Neural cell (in vitro differentiated cells): ENCODE measurements at regions not wholly inside any gene's neighbourhood (a gene's known extent, or its start where the extent isn't known, plus 50 kb on each side); places are given as distances from the start of the nearest gene placed in this dataset.

Source experiments
- H2AFZ ChIP-seq: fragments of 200-600, 300-800 bp; sonication (generic), shearing (Covaris generic); 2 replicates; pipeline ENCODE4 v1.6.0; 2014; ENCODE audit warnings: low read depth, mild to moderate bottlenecking, antibody characterized with exemption, low read length, moderate library complexity
- H3F3A ChIP-seq: fragments of 200-600 bp; shearing (Covaris generic); 2 replicates; pipeline ENCODE4 v1.6.1; 2016; ENCODE audit warnings: mild to moderate bottlenecking, moderate library complexity, mixed read lengths, antibody characterized with exemption, low read length; ENCODE audit not compliant: insufficient read depth, poor library complexity, severe bottlenecking
- H3K27ac ChIP-seq: fragments of 200-600, 300-800 bp; sonication (generic), shearing (Covaris generic); 2 replicates; pipeline ENCODE4 v1.5.1; 2014; ENCODE audit warnings: mild to moderate bottlenecking, low read length, moderate library complexity
- H3K27me3 ChIP-seq: fragments of 300-800, 200-600 bp; sonication (generic), shearing (Covaris generic); 2 replicates; pipeline ENCODE4 v1.6.0; 2014; ENCODE audit warnings: mild to moderate bottlenecking, low read depth, low read length, moderate library complexity; ENCODE audit not compliant: insufficient read depth
- H3K36me3 ChIP-seq: fragments of 300-800, 200-600 bp; sonication (generic), shearing (Covaris generic); 2 replicates; pipeline ENCODE4 v1.5.1; 2014; ENCODE audit warnings: mild to moderate bottlenecking, antibody characterized with exemption, low read length, moderate library complexity; ENCODE audit not compliant: insufficient read depth
- H3K4me2 ChIP-seq: fragments of 300-800, 200-600 bp; sonication (generic), shearing (Covaris generic); 2 replicates; pipeline ENCODE4 v1.6.0; 2014; ENCODE audit warnings: mild to moderate bottlenecking, low read length
- H3K4me3 ChIP-seq: fragments of 300-800, 200-600 bp; sonication (generic), shearing (Covaris generic); 2 replicates; pipeline ENCODE4 v1.5.1; 2014; ENCODE audit warnings: mild to moderate bottlenecking, low read length, moderate library complexity
- H3K79me2 ChIP-seq: fragments of 200-600 bp; shearing (Covaris generic); replicated peaks from 2 replicates; pipeline ENCODE4 v1.6.0; 2014; ENCODE audit warnings: mild to moderate bottlenecking, low read length, moderate library complexity; ENCODE audit not compliant: insufficient read depth
- H3K9ac ChIP-seq: fragments of 300-800, 200-600 bp; sonication (generic), shearing (Covaris generic); 2 replicates; pipeline ENCODE4 v1.6.1; 2016; ENCODE audit warnings: mild to moderate bottlenecking, low read length, mixed read lengths
- H3K9me2 ChIP-seq: fragments of 200-600 bp; shearing (Covaris generic); 2 replicates; pipeline ENCODE4 v1.6.1; 2016; ENCODE audit warnings: mild to moderate bottlenecking, low read length, mixed read lengths; ENCODE audit not compliant: insufficient read depth
- H3K9me3 ChIP-seq: fragments of 200-600, 300-800 bp; sonication (generic), shearing (Covaris generic); 2 replicates; pipeline ENCODE4 v1.6.1; 2016; ENCODE audit warnings: mild to moderate bottlenecking, mixed run types, low read length, moderate library complexity, mixed read lengths
- H4K20me1 ChIP-seq: fragments of 200-600 bp; shearing (Covaris generic); 2 replicates; pipeline ENCODE4 v1.6.1; 2016; ENCODE audit warnings: mild to moderate bottlenecking, mixed run types; ENCODE audit not compliant: insufficient read depth
- CTCF ChIP-seq: fragments of 450-650 bp; IDR thresholded peaks from 2 replicates; pipeline ENCODE4 v1.5.1; 2014; ENCODE audit warnings: antibody characterized with exemption, mild to moderate bottlenecking, moderate library complexity; ENCODE audit not compliant: poor library complexity, severe bottlenecking
- EP300 ChIP-seq: fragments of 450-650 bp; conservative IDR thresholded peaks from 2 replicates; pipeline ENCODE4 v1.6.1; 2014; ENCODE audit warnings: antibody characterized with exemption, mild to moderate bottlenecking, moderate library complexity; ENCODE audit not compliant: poor library complexity, severe bottlenecking
- EZH2 ChIP-seq: fragments of 200-600, 300-800 bp; shearing (Covaris generic), sonication (generic); IDR thresholded peaks from 2 replicates; pipeline ENCODE4 v1.6.1; 2014; ENCODE audit warnings: antibody characterized with exemption, low read length, borderline replicate concordance, mild to moderate bottlenecking; ENCODE audit not compliant: insufficient read depth, poor library complexity, severe bottlenecking
- MXI1 ChIP-seq: fragments of 450-650 bp; conservative IDR thresholded peaks from 2 replicates; pipeline ENCODE4 v1.6.1; 2014; ENCODE audit warnings: antibody characterized with exemption, mild to moderate bottlenecking; ENCODE audit not compliant: poor library complexity, severe bottlenecking
- POLR2AphosphoS5 ChIP-seq: IDR thresholded peaks from 2 replicates; pipeline ENCODE4 v1.6.1; 2012
- RAD21 ChIP-seq: fragments of 450-650 bp; conservative IDR thresholded peaks from 2 replicates; pipeline ENCODE4 v1.6.1; 2014; ENCODE audit warnings: antibody characterized with exemption, mild to moderate bottlenecking, moderate library complexity
- SMC3 ChIP-seq: fragments of 450-650 bp; conservative IDR thresholded peaks from 2 replicates; pipeline ENCODE4 v1.6.1; 2014; ENCODE audit warnings: antibody characterized with exemption, mild to moderate bottlenecking, moderate library complexity; ENCODE audit not compliant: poor library complexity
- TAF1 ChIP-seq: IDR thresholded peaks from 2 replicates; pipeline ENCODE4 v1.6.1; 2012; ENCODE audit warnings: low read depth
- TF ChIP-seq, protein P1 (sequence below): IDR thresholded peaks from 2 replicates; pipeline ENCODE4 v1.6.1; 2012; ENCODE audit warnings: borderline replicate concordance

- TF ChIP-seq MXI1 = no peak
- no peak for TF ChIP-seq EP300
- no peak for TF ChIP-seq POLR2AphosphoS5
- no peak for TF ChIP-seq TAF1
- TF ChIP-seq, protein P1, sequence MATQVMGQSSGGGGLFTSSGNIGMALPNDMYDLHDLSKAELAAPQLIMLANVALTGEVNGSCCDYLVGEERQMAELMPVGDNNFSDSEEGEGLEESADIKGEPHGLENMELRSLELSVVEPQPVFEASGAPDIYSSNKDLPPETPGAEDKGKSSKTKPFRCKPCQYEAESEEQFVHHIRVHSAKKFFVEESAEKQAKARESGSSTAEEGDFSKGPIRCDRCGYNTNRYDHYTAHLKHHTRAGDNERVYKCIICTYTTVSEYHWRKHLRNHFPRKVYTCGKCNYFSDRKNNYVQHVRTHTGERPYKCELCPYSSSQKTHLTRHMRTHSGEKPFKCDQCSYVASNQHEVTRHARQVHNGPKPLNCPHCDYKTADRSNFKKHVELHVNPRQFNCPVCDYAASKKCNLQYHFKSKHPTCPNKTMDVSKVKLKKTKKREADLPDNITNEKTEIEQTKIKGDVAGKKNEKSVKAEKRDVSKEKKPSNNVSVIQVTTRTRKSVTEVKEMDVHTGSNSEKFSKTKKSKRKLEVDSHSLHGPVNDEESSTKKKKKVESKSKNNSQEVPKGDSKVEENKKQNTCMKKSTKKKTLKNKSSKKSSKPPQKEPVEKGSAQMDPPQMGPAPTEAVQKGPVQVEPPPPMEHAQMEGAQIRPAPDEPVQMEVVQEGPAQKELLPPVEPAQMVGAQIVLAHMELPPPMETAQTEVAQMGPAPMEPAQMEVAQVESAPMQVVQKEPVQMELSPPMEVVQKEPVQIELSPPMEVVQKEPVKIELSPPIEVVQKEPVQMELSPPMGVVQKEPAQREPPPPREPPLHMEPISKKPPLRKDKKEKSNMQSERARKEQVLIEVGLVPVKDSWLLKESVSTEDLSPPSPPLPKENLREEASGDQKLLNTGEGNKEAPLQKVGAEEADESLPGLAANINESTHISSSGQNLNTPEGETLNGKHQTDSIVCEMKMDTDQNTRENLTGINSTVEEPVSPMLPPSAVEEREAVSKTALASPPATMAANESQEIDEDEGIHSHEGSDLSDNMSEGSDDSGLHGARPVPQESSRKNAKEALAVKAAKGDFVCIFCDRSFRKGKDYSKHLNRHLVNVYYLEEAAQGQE = no peak
- TF ChIP-seq EZH2 = no peak
- no peak for TF ChIP-seq RAD21
- TF ChIP-seq SMC3 = no peak
- TF ChIP-seq CTCF = no peak
- Histone ChIP-seq H3F3A (no peaks in the 10 kb centered on the region), H3K9me3 (no peaks in the 10 kb centered on the region), H3K36me3 (no peaks in the 10 kb centered on the region), H3K9ac (no peak overlapping the region), H3K9me2 (no peaks in the 10 kb centered on the region), H3K27ac (no peak overlapping the region), H3K79me2 (no peaks in the 10 kb centered on the region), H2AFZ (no peak overlapping the region), H4K20me1 (no peaks in the 10 kb centered on the region), H3K4me3 (no peak overlapping the region), H3K4me2 (no peak overlapping the region), H3K27me3 (no peaks in the 10 kb centered on the region)
Observed at GRCh38 chr13:40149611-40150274, 494.3 kb downstream of the COG6 start.

GRCh38 chr13:40151673-40152072, 496.2 kb downstream of the COG6 start:
- H3K4me2 ChIP-seq = no peak overlapping the region
- H3K9me2 ChIP-seq = no peaks in the 10 kb centered on the region
- TF ChIP-seq RAD21 (no peak), SMC3 (no peak), POLR2AphosphoS5 (no peak), EZH2 (no peak), MXI1 (no peak), EP300 (no peak), TAF1 (no peak), CTCF (no peak)
- TF ChIP-seq, protein P1 = no peak

More at GRCh38 chr13:40151673-40152072, 496.2 kb downstream of the COG6 start:
- Histone ChIP-seq H3F3A (no peaks in the 10 kb centered on the region), H3K9me3 (no peaks in the 10 kb centered on the region), H4K20me1 (no peaks in the 10 kb centered on the region), H3K79me2 (no peaks in the 10 kb centered on the region), H2AFZ (no peak overlapping the region), H3K9ac (no peak overlapping the region), H3K4me3 (no peak overlapping the region), H3K27me3 (no peaks in the 10 kb centered on the region), H3K27ac (no peak overlapping the region), H3K36me3 (no peaks in the 10 kb centered on the region)
